B cell (primary cell): ENCODE measurements at regions not wholly inside any gene's neighbourhood (a gene's known extent, or its start where the extent isn't known, plus 50 kb on each side); places are given as distances from the start of the nearest gene placed in this dataset.

Source experiments
- EZH2 ChIP-seq: IDR thresholded peaks from 2 replicates; pipeline ENCODE4 v1.6.1; 2012; ENCODE audit warnings: borderline replicate concordance, low read depth, mild to moderate bottlenecking, moderate library complexity, low read length; ENCODE audit not compliant: insufficient read depth, poor library complexity, severe bottlenecking
- TF ChIP-seq, protein P1 (sequence below): fragments of 200-600 bp; IDR thresholded peaks from one replicate; pipeline ENCODE4 v1.8.0; 2022; ENCODE audit warnings: antibody characterized with exemption, mild to moderate bottlenecking

DNA sequence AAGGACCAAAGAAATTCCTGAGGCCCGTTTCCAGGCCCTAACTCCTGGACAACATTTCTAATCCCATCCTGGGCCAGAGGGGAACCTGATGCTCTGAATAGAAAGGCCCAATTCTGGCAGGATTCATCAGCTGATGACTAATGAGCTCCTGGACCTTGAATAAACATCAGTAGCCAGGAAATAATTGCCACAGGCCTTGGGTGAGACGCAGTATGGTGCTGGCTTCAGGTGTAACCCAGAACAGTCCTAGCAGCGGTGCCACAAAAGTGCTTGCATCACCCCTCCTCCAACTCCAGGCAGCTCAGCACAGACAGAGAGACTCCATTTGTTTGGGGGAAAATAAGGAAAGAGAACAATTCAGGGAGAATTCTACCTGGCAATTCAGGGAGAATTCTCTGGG lies 184.7 kb upstream of the POU1F1 start:
- TF ChIP-seq, protein P1, sequence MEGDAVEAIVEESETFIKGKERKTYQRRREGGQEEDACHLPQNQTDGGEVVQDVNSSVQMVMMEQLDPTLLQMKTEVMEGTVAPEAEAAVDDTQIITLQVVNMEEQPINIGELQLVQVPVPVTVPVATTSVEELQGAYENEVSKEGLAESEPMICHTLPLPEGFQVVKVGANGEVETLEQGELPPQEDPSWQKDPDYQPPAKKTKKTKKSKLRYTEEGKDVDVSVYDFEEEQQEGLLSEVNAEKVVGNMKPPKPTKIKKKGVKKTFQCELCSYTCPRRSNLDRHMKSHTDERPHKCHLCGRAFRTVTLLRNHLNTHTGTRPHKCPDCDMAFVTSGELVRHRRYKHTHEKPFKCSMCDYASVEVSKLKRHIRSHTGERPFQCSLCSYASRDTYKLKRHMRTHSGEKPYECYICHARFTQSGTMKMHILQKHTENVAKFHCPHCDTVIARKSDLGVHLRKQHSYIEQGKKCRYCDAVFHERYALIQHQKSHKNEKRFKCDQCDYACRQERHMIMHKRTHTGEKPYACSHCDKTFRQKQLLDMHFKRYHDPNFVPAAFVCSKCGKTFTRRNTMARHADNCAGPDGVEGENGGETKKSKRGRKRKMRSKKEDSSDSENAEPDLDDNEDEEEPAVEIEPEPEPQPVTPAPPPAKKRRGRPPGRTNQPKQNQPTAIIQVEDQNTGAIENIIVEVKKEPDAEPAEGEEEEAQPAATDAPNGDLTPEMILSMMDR, result no peak
- no peak for TF ChIP-seq EZH2
